ENCODE measurements at regions not wholly inside any gene's neighbourhood (a gene's known extent, or its start where the extent isn't known, plus 50 kb on each side); places are given as distances from the start of the nearest gene placed in this dataset.
"Not testable (repeated sequence)": the region's sequence is repeated elsewhere in the genome, so short reads cannot be mapped to it uniquely, and the experiment has no call there.

DNA sequence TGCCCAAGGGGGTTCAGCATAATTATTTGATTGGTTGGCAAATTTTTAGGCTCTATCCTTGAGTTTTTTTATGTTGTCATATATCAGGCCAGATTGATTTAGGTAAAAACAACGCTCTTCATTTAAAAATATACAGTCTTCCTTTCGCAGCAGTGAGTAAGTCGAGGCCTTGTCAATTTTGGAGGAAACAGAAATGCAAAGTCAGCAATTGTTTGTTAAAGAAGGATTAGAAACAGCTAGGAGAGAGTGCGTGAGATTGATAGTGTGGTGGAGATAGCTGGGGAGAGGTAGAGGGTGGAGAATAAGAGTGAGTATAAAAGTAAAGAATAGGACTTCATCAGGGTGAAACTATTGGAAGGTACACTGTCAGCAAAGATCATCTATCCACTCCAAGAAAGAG is 830.8 kb downstream of the LUZP2 start:
- DNase-seq, result no peak

DNA sequence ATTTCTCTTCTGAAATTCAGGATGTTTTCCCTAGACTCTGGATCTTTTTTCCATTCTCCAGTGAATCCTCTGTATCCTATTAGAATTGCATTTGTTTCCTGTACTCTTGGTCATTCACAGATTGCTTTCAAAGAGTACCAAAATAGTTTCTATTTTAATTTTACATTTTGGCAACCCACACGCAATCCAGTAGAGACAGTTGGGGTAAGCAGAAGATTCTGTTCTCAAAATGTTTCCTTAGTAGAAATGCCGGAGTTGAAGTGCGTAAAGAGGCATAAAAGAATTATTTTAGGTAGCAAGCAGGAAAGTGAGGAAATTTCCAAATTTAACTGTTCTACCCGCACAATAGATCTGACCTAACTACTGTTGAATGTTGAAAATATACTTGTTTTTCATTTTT is 842.4 kb downstream of the LUZP2 start:
- DNase-seq, result no peak

DNA sequence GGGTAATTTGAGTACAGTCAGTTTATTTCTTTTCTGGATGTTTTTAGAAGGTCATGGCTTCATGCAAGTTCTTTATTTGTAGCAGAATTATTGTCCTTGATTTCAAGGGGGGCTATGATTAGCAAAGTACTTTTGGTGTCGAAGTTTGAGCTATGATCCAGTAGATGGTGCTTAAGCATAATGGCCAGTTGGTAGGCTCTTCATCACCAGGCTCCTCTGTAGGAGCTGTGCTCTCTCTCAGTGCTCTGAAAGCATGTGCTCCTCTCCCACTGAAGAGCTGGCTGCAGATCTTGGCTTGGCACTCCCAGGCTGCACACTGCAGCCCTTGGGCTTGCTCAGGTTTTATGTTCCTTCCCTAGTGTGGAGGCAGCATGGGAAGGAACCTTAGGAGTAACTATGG is 852.7 kb downstream of the LUZP2 start:
- DNase-seq, result no peak

DNA sequence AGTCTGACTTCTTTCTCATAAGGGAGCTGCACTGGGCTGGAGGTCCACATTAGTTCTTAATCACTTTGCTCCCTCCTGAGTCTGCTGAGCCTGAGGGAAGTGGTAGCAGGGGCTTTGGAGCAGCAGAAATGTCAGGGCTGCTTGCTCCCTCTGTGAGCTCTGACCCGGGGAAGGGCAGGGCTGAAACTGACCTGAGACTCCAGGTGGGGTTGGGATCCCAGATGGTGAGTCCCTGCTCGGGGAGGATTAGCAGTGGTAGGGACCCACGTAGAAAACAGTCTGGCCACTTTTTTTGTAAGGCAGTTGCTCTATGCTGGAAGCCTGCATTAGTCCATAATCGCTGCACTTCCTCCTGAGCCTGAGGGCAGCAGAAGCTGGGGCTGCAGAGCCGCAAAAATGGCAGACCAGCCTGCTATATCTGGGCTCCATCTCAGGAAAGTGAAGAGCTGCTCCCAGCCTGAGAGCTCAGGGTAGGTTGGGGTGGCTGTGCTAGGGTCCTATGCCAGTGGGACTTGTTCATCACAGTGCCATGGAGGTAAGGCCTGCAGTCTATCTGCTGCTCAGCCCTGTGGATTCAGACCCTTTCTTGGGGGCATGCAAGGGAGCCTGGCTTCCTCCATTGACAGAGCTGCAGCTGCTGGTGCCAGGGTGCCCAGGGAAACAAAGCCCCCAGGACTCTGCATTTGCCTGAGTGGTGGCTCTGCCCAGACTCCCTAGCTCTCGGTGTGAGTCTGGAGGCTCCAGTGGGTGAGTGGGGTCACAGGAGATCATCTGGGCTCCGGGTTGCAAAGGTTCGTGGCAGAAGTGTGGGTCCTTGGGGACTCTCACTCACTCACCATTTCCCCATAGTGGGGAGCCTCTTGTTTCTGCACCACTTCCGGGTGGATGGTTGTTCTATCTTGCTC is 854.3 kb downstream of the LUZP2 start:
- no peak for DNase-seq

DNA sequence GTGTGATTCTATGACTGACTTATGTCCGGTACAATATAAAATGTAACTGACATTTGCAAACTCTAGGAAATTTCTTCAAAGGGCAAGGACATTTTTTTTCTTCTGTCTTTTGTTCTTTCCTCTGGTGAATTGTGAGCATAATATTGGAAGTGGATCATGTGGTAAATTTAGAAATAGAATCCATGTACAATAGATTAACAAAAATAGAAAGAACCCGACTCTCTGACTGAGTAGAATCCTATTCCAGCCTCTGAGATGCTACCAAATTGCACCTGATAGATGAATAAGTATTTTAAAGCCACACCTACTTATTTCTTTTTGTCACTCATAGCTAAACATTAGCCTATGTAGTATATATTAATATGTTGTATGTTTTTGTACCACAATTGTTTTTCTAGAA is 860.3 kb downstream of the LUZP2 start:
- no peak for DNase-seq

DNA sequence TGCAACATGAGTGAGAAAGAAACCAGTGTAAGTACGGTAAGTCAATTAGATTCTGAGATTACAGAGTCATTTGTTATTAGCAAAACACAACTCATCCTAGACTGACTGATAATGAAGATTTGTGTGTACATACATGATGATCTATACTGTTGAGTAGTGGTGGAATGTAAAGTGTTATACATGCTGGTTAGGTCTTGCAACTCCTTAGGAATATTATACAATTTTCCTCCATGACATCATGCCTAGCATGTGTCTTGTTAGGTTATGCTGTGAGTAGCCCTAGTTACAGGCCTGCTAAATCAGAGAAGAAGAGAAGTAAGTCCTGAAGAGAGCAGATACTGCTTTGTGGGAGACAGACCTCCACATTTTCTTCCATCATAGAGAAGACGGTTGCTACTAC is 880.6 kb downstream of the LUZP2 start:
- DNase-seq, result no peak

DNA sequence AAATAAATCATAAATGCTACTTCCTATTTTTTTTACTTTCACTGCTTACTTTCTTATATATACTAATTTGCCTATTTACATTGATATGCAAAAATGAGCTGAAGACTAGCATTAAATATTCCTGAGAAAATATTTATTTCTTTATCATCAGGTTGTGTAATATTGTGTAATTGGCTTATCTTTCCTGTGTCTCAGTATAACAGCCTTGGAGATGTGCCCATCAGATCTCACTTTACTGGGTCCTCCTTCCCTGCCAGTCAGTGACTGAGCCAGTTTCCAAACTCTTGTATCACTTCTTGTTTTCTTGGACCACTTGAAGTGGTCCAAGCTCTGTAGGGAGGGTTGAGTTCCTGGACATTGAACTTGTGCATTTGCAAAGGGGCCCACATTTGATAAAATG is 900.0 kb downstream of the LUZP2 start:
- DNase-seq, result no peak

DNA sequence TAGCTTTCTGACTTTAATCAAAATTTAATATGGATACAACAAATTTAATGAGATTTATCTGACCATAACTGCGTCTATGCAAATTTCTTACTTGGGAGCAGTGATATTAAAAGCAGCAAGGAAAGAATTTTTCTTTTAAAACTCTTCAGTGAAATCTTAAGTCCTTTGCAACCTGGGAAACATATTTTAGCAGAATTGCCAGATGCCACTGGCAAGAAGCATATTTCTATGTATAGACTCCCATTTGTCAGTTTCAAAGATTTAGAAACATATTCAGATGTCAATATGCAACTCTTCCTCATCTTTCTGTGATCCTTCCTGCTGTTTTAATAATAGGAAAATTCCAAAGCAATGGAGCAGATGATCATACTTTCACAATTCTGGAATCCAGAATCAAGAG is 911.3 kb downstream of the LUZP2 start:
- DNase-seq, result no peak

DNA sequence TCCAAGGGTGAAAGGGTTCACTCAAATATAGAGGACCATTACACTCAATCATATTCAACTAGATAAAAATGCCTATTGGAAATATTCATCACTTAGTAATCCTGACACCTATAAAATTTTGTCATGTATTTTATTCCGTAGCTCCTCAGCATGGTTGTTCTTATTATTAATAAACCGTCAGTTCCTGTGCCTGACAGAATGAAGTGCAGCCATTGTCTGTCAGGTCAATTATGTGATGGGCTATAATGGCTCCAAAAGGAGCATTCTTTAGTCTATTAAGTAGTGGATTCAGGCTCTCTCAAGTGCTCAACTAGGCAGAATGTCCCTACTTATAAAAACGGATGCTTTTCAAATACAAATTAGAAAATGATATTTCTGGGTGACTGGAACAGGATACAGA is 916.1 kb upstream of the ANO3 start:
- no peak for DNase-seq

DNA sequence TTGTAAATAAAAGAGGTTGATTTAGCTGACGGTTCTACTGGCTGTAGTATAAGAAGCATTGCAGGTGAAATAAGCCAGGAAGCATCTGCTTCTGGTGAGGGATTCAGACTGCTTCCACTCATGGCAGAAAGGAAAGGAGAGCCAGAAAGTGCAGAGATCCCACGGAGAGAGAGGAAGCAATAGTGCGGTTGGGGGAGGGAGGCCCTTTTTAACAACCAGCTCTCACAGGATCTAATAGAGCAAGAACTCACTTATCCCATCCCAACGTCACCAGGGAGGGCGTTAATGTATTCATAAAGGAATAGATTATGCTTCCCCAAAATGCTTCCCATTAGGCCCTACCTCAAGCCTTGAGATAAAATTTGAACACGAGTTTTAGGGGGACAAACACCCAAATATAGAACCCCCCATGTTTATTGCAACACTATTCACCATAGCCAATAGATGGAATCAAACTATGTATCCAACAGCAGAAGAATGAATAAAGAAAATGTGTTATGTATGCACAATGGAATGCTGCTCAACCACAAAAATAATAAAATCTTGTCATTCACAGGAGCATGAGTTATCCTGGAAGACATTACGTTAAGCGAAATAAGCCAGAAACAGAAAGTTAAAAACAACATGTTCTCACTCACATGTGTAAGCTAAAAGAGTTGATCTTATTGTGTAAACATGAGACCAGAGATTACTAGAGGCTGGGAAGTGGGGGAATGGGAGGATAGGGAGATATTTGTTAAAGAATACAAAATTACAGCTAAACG is 908.3 kb upstream of the ANO3 start:
- no peak for DNase-seq

DNA sequence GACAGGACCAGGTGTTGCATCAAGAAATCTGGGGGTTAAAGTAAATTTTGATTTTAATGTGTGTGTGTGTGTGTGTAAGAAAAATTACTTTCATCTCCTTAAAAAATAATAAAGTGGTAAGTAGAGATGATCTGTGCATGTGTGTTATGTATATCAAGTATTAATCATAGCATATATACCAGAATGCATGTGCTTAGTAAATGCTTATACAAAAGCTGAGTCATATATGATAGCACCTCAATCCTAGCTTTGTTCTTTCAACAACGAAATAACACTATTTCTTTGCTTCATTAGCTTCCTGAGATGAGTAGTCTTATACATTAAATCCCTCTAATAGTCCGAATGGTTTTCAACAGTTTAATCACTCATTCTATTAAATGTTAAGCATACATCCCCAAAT is 899.6 kb upstream of the ANO3 start:
- no peak for DNase-seq

DNA sequence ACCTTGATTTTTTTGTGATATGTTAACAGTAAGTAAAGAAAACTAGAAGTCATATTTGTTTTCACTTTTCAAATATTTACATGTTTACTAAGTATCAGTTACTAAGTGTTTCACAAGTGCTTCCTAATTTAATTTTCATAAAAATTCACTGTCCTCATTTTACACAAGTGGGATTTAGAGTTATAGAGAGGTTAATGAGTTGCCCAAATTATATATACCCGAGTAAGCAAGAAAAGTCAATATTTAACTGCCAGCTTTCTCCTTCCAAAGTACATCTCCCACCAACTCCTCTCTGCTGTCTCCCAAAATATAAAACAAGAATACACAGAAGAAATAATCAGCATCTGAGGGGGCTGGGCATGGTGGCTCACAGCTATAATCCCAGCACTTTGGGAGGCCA is 896.7 kb upstream of the ANO3 start:
- no peak for DNase-seq

DNA sequence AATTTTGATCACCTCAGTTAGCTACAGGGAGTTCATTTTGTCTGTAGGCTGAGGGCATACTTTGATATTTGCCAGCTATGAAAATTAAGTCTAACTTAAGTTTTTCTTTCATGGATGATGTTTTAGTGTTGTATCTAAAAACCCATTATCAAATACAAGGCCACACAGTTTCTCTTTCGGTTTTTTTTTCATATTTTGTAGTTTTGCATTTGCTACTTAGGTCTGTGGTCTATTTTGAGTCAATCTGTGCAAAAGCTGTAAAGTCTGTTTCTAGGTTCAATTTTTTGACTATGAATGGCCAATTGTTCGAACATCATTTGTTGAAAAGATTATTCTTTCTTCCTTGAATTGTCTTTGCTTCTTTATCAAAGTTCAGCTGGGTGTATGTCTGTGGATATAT is 895.6 kb upstream of the ANO3 start:
- no peak for DNase-seq

DNA sequence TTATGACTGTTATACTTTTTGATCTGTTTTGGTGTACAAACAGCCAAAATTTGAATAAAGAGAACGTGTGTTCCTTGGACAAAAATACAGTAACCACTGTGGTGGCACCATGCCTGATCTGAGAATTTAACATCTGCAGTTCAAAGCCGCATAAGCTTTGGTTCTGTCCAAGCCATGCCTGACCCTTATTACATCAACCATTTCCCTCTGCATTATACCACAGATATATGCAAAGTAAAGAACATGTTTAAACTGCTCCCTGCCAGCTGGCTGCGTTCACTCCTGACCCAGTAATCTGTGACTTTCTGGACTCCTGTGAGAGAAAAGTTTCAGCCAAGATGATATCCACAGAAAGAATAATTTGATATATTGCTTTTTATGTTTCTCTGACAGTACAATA is 890.5 kb upstream of the ANO3 start:
- no peak for DNase-seq

DNA sequence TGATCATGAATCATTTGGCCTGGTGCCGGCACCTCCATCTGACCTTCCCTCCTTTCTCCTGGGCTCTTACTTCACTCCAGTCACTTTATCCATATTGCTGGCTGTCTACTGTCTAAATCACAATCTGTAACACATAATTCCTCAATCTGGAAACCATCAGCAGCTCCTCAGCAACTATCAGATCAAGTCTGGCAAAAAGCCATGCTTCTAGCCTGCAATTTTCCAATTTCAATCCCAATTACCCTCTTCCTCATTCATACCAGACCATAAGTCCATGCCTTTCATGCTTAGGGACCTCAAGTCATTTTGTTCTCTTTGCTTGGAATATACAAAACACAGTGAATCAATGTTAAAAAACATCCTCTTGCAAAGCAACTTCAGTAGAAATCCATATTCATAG is 882.8 kb upstream of the ANO3 start:
- no peak for DNase-seq

DNA sequence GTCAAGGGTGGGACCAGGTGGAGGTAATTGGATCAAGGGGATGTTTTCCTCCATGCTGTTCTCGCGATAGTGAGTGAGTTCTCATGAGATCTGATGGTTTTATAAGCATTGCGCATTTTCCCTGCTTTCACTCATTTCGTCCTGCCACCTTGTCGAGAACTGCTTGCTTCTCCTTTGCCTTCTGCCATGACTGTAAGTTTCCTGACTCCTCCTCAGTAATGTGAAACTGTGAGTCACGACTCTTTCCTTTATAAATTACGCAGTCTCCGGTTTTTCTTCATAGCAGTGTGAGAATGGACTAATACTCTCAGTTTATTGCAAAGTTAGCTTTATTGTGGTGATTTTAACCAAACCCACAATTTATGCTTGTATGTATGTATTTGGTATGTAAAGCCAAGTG is 878.5 kb upstream of the ANO3 start:
- DNase-seq, result no peak

DNA sequence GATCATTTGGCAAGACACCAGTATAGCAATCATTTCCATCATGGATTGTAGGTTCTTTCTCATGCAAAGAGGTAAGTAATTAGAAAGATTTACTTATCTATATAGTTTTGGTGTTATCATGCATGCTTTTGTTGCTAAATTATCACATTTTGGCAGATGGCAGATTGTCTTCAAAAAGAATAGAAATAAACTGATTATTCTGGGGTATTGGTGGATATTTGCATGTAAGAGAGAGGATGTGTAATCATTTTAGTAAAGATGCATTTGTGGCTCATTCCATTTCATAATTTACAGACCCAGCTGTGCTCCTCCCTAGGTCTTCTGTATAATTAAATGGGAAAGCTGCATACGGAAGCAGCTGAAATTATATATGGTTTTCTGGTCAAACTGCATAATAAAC is 875.7 kb upstream of the ANO3 start:
- DNase-seq, result no peak

DNA sequence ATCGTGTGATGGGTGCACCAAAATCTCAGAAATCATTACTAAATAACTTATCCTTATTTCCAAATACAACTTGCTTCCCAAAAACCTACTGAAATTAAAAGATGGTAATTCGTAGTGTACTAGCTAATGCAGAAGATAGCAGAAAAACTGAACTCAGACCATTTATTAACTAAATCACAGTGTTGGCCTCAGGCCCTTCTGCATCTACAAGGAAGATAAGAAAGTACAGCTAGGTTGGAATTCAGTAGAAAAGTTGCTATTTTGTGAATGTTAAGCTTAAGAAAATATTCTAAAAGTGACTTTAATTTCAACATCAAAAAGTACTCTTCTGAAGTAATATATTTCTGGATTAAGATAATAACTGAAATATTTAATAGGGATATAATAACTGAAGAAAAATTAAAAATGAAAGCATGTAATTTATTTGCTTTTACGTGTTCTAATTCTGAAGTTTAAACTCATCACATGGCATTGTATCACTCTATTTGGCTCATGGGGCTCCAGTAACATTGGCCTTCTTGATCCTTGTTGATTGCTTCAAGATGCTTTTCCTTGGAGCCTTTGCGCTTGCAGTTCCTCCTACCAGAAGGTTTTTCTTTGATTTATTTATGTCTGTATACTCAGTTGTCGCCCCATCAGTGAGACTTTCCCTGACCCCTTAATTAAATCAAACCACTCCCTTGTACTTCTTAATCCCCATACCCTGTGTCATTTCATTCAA is 847.9 kb upstream of the ANO3 start:
- DNase-seq, result no peak

DNA sequence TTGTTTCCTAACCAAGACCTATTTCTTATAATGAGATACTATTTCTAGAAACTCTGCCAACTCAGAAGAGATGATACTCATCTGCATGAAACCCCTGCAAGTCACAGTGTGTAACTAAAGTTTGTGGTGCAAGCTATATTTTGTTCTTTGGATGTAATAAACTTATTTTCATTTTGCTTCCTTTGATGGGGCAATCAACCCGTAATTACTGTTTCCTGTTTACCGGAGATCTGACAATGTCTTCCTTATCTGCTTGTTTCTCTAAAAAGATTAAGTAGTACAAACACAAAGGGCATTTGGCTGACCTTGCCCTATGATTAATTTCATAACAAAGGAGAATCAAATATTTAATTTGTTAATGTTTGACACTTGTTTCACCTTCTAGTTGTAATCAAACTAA is 846.6 kb upstream of the ANO3 start:
- DNase-seq, result no peak

DNA sequence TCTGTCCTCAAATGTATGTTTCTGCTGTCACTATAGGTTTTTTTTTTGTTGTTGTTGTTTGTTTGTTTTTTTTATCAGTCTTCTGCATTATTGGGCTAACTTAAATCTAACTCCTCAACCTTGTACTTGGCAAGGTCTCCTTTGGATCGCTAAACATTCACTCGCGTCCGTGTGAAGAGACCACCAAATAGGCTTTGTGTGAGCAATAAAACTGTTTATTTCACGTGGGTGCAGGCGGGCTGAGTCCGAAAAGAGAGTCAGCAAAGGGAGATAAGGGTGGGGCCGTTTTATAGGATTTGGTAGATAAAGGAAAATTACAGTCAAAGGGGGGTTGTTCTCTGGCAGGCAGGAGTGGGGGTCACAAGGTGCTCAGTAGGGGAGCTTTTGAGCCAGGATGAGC is 845.6 kb upstream of the ANO3 start:
- not testable (repeated sequence) for DNase-seq

DNA sequence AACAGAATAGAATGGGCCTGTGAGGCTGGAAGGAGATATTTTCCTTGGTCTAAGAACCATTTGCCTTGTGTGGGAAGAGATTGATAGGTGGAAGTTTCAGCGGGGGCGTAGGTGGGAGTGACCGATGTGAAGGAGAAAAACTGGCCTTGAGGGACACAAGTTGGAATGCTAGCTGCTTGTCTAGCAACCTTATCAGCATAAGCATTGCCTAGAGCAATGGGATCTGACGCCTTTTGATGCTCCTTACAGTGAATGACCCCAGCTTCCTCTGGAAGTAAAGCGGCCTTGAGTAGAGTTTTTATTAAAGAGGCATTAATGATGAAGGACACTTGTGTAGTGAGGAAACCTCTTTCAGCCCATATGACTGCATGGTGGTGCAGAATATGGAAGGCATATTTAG is 843.8 kb upstream of the ANO3 start:
- not testable (repeated sequence) for DNase-seq

DNA sequence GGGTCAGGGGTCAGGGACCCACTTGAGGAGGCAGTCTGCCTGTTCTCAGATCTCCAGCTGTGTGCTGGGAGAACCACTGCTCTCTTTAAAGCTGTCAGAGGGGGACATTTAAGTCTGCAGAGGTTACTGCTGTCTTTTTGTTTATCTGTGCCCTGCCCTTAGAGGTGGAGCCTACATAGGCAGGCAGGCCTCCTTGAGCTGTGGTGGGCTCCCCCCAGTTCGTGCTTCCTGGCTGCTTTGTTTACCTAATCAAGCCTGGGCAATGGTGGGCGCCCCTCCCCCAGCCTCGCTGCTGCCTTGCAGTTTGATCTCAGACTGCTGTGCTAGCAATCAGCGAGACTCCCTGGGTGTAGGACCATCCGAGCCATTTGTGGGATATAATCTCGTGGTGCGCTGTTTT is 830.5 kb upstream of the ANO3 start:
- not testable (repeated sequence) for DNase-seq

DNA sequence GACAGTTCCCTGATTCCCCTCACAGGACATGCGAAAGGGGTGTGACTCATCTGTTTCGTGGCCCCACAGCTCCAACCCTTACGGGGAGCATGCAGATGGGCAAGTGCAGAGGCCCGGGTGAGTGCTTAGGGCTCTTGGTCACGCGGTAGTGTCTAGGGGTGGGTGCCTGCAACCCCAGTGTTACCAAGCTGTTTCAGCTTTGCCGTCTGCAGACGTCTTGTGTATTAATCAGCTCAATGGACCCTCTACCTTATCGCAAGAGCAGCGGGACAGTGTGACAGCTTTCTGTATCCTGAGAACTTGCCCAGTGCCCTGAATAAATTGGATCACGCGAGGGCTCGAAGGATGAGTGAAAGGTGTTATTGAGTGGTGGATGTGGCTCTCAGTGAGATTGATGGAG is 816.4 kb upstream of the ANO3 start:
- DNase-seq, result no peak

DNA sequence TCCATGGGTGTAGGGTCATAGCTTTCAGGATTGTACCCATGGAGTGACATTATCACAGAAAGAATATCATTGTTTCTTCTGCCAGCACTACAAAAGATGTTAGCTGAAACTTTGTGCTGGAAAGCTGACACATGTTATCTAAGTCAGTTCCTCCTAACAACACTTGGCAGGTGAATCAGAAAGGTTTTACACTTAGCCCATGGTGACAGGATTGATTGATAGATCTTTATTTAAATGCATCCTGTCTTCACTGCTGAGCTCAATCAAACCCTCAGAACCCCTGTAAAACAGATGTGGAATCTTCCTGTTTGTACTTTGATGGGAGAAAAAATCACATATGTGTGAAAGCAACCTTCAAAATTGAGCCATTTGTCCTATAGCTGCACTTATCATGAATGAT is 811.5 kb upstream of the ANO3 start:
- DNase-seq, result no peak
